ENCODE measurements at regions not wholly inside any gene's neighbourhood (a gene's known extent, or its start where the extent isn't known, plus 50 kb on each side); places are given as distances from the start of the nearest gene placed in this dataset.

- TF ChIP-seq, protein P1, sequence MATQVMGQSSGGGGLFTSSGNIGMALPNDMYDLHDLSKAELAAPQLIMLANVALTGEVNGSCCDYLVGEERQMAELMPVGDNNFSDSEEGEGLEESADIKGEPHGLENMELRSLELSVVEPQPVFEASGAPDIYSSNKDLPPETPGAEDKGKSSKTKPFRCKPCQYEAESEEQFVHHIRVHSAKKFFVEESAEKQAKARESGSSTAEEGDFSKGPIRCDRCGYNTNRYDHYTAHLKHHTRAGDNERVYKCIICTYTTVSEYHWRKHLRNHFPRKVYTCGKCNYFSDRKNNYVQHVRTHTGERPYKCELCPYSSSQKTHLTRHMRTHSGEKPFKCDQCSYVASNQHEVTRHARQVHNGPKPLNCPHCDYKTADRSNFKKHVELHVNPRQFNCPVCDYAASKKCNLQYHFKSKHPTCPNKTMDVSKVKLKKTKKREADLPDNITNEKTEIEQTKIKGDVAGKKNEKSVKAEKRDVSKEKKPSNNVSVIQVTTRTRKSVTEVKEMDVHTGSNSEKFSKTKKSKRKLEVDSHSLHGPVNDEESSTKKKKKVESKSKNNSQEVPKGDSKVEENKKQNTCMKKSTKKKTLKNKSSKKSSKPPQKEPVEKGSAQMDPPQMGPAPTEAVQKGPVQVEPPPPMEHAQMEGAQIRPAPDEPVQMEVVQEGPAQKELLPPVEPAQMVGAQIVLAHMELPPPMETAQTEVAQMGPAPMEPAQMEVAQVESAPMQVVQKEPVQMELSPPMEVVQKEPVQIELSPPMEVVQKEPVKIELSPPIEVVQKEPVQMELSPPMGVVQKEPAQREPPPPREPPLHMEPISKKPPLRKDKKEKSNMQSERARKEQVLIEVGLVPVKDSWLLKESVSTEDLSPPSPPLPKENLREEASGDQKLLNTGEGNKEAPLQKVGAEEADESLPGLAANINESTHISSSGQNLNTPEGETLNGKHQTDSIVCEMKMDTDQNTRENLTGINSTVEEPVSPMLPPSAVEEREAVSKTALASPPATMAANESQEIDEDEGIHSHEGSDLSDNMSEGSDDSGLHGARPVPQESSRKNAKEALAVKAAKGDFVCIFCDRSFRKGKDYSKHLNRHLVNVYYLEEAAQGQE (IDR thresholded peaks at IDR 0.05; ENCODE audit: unreplicated experiment): no peak
- TF ChIP-seq ZNF114 (CRISPR knock-in tag; IDR thresholded peaks at IDR 0.05): no peak
- no peak for TF ChIP-seq POLR2AphosphoS5 (IDR thresholded peaks at IDR 0.05; ENCODE audit: low read depth)
Measured at GRCh38 chr18:41501848-41502247, 453.2 kb upstream of the PIK3C3 start (continued).

- Mint-ChIP-seq H3K27me3 (ENCODE audit: insufficient read depth, low read depth, poor library complexity) (no peaks in the 10 kb centered on the region), H3K9me3 (no peaks in the 10 kb centered on the region), H3K27ac (no peak overlapping the region), H3K36me3 (ENCODE audit: low read depth) (no peaks in the 10 kb centered on the region), H3K4me1 (peaks cover 5% of the 10 kb centered on the region), H3K4me3 (no peak overlapping the region)
- ATAC-seq: no peak
- Histone ChIP-seq H3K79me2 (replicated peaks; ENCODE audit: insufficient read depth) (no peaks in the 10 kb centered on the region), H2AFZ (no peak overlapping the region), H3K27me3 (ENCODE audit: insufficient read depth) (no peaks in the 10 kb centered on the region), H3K27ac (ENCODE audit: low read depth) (no peak overlapping the region), H3F3A (replicated peaks; ENCODE audit: low read depth) (no peaks in the 10 kb centered on the region), H3K4me3 (no peak overlapping the region), H3K4me1 (ENCODE audit: insufficient read depth) (no peaks in the 10 kb centered on the region), H3K9me2 (ENCODE audit: insufficient read depth) (no peaks in the 10 kb centered on the region), H4K20me1 (replicated peaks; ENCODE audit: insufficient read depth) (no peaks in the 10 kb centered on the region), H3K36me3 (ENCODE audit: insufficient read depth) (no peaks in the 10 kb centered on the region), H3K4me2 (no peak overlapping the region)
- DNase-seq (ENCODE audit: low spot score): no peak
- no peak for TF ChIP-seq EZH2 (IDR thresholded peaks at IDR 0.05; ENCODE audit: low read depth, unreplicated experiment)
- no peak for TF ChIP-seq NANOG (IDR thresholded peaks at IDR 0.05; ENCODE audit: borderline replicate concordance)
- no peak for TF ChIP-seq JUNB (IDR thresholded peaks at IDR 0.05; ENCODE audit: unreplicated experiment)
- TF ChIP-seq, protein P2, sequence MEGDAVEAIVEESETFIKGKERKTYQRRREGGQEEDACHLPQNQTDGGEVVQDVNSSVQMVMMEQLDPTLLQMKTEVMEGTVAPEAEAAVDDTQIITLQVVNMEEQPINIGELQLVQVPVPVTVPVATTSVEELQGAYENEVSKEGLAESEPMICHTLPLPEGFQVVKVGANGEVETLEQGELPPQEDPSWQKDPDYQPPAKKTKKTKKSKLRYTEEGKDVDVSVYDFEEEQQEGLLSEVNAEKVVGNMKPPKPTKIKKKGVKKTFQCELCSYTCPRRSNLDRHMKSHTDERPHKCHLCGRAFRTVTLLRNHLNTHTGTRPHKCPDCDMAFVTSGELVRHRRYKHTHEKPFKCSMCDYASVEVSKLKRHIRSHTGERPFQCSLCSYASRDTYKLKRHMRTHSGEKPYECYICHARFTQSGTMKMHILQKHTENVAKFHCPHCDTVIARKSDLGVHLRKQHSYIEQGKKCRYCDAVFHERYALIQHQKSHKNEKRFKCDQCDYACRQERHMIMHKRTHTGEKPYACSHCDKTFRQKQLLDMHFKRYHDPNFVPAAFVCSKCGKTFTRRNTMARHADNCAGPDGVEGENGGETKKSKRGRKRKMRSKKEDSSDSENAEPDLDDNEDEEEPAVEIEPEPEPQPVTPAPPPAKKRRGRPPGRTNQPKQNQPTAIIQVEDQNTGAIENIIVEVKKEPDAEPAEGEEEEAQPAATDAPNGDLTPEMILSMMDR (conservative IDR thresholded peaks at IDR 0.05; ENCODE audit: low read depth in 2 of 2): no peak
- TF ChIP-seq, protein P3, sequence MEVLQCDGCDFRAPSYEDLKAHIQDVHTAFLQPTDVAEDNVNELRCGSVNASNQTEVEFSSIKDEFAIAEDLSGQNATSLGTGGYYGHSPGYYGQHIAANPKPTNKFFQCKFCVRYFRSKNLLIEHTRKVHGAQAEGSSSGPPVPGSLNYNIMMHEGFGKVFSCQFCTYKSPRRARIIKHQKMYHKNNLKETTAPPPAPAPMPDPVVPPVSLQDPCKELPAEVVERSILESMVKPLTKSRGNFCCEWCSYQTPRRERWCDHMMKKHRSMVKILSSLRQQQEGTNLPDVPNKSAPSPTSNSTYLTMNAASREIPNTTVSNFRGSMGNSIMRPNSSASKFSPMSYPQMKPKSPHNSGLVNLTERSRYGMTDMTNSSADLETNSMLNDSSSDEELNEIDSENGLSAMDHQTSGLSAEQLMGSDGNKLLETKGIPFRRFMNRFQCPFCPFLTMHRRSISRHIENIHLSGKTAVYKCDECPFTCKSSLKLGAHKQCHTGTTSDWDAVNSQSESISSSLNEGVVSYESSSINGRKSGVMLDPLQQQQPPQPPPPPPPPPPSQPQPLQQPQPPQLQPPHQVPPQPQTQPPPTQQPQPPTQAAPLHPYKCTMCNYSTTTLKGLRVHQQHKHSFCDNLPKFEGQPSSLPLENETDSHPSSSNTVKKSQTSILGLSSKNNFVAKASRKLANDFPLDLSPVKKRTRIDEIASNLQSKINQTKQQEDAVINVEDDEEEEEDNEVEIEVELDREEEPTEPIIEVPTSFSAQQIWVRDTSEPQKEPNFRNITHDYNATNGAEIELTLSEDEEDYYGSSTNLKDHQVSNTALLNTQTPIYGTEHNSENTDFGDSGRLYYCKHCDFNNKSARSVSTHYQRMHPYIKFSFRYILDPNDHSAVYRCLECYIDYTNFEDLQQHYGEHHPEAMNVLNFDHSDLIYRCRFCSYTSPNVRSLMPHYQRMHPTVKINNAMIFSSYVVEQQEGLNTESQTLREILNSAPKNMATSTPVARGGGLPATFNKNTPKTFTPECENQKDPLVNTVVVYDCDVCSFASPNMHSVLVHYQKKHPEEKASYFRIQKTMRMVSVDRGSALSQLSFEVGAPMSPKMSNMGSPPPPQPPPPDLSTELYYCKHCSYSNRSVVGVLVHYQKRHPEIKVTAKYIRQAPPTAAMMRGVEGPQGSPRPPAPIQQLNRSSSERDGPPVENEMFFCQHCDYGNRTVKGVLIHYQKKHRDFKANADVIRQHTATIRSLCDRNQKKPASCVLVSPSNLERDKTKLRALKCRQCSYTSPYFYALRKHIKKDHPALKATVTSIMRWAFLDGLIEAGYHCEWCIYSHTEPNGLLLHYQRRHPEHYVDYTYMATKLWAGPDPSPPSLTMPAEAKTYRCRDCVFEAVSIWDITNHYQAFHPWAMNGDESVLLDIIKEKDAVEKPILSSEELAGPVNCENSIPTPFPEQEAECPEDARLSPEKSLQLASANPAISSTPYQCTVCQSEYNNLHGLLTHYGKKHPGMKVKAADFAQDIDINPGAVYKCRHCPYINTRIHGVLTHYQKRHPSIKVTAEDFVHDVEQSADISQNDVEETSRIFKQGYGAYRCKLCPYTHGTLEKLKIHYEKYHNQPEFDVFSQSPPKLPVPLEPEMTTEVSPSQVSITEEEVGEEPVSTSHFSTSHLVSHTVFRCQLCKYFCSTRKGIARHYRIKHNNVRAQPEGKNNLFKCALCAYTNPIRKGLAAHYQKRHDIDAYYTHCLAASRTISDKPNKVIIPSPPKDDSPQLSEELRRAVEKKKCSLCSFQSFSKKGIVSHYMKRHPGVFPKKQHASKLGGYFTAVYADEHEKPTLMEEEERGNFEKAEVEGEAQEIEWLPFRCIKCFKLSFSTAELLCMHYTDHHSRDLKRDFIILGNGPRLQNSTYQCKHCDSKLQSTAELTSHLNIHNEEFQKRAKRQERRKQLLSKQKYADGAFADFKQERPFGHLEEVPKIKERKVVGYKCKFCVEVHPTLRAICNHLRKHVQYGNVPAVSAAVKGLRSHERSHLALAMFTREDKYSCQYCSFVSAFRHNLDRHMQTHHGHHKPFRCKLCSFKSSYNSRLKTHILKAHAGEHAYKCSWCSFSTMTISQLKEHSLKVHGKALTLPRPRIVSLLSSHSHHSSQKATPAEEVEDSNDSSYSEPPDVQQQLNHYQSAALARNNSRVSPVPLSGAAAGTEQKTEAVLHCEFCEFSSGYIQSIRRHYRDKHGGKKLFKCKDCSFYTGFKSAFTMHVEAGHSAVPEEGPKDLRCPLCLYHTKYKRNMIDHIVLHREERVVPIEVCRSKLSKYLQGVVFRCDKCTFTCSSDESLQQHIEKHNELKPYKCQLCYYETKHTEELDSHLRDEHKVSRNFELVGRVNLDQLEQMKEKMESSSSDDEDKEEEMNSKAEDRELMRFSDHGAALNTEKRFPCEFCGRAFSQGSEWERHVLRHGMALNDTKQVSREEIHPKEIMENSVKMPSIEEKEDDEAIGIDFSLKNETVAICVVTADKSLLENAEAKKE (CRISPR knock-in tag; IDR thresholded peaks at IDR 0.05): no peak
- no peak for TF ChIP-seq EZH2phosphoT487 (IDR thresholded peaks at IDR 0.05; ENCODE audit: unreplicated experiment)
- TF ChIP-seq, protein P1 (IDR thresholded peaks at IDR 0.05; ENCODE audit: unreplicated experiment): no peak
- no peak for TF ChIP-seq POLR2AphosphoS5 (IDR thresholded peaks at IDR 0.05; ENCODE audit: low read depth)
- no peak for TF ChIP-seq ZNF331 (CRISPR knock-in tag; IDR thresholded peaks at IDR 0.05; ENCODE audit: low read depth)
Measured at GRCh38 chr18:41499345-41499744, 455.7 kb upstream of the PIK3C3 start.

Data from GM23338 (cell line).